Stimulated activated effector memory CD8-positive, alpha-beta T cell treated with anti-CD3 and anti-CD28 coated beads, Interleukin-12 subunit alpha, Interleukin-12 subunit beta, amount 100 ng/mL, for 72 hours (primary cell): ENCODE measurements at regions not wholly inside any gene's neighbourhood (a gene's known extent, or its start where the extent isn't known, plus 50 kb on each side); places are given as distances from the start of the nearest gene placed in this dataset.

ENCODE experiments used
- ATAC-seq: fragments of 150-1000 bp; cut with Tn5 transposase; 2 replicates; pipeline ENCODE4 v1.10.0; 2021
- DNase-seq, 2 donors: peaks; one replicate each; pipeline ENCODE4 v3.0.0; 2021 to 2022; ENCODE audit warnings: low spot score in 2 of 2
- H3K27ac Mint-ChIP-seq: one replicate; pipeline ENCODE4 v1.8.0; 2022; ENCODE audit warnings: mild to moderate bottlenecking, mixed read lengths
- H3K36me3 Mint-ChIP-seq: one replicate; pipeline ENCODE4 v1.8.0; 2022; ENCODE audit warnings: mild to moderate bottlenecking, mixed read lengths
- H3K4me1 Mint-ChIP-seq: one replicate; pipeline ENCODE4 v1.8.0; 2022; ENCODE audit warnings: mixed read lengths
- H3K4me3 Mint-ChIP-seq: one replicate; pipeline ENCODE4 v1.8.0; 2022; ENCODE audit warnings: mild to moderate bottlenecking, mixed read lengths
- H3K9me3 Mint-ChIP-seq: one replicate; pipeline ENCODE4 v1.8.0; 2022; ENCODE audit warnings: mixed read lengths

DNA sequence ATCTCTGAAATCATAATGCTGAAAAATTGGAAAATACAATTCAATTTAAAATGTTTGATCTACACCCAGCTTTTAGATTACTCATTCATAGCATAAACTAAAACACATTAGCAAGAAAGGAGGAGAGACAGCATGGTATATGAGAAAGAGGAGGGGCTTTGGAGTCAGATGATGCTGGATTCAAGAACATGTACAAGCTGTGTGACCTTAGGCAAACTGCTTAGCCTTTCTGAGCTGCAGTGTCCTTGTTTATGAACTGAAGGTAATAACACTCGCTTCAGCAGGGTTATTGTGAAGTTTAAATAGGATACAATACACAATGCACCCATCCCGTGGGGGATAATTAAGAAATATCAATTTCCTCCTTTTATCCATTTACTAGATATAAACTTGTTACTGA is 79.2 kb downstream of the MAP1LC3B2 start:
- H3K4me3 Mint-ChIP-seq, result no peak overlapping the region
- ATAC-seq (no peak), DNase-seq (no peak)
- no peaks in the 10 kb centered on the region for H3K36me3 Mint-ChIP-seq
- H3K9me3 Mint-ChIP-seq, result no peaks in the 10 kb centered on the region
- no peak overlapping the region for H3K27ac Mint-ChIP-seq
- no peaks in the 10 kb centered on the region for H3K4me1 Mint-ChIP-seq

DNA sequence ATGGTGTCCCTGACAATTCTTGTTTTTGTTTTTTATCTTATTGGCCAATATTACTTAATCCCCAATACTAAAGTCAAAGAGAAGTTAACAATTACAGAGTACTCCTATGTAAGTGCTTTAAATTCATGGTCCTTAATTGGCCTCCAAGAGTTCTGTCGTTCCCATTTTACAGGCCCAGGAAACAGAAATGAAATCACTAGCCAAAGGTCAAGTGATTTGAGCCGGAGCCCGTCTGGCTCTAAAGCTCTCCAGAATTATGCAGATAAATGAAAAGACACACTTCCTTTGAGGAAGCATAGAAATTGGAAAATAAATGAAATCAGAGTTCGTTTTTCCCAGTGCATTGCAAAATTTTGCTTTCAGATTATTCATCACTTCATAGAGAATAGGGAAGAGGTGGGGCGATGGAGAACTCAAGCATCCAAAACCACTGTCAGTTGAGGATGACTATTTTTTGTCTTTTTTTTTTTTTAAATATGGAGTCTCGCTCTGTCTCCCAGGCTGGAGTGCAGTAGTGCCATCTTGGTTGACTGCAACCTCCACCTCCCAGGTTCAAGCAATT is 78.5 kb downstream of the MAP1LC3B2 start:
- Mint-ChIP-seq H3K4me3 (no peak overlapping the region), H3K27ac (no peak overlapping the region), H3K36me3 (no peaks in the 10 kb centered on the region), H3K9me3 (no peaks in the 10 kb centered on the region), H3K4me1 (no peaks in the 10 kb centered on the region)
- DNase-seq (no peak), ATAC-seq (no peak)

DNA sequence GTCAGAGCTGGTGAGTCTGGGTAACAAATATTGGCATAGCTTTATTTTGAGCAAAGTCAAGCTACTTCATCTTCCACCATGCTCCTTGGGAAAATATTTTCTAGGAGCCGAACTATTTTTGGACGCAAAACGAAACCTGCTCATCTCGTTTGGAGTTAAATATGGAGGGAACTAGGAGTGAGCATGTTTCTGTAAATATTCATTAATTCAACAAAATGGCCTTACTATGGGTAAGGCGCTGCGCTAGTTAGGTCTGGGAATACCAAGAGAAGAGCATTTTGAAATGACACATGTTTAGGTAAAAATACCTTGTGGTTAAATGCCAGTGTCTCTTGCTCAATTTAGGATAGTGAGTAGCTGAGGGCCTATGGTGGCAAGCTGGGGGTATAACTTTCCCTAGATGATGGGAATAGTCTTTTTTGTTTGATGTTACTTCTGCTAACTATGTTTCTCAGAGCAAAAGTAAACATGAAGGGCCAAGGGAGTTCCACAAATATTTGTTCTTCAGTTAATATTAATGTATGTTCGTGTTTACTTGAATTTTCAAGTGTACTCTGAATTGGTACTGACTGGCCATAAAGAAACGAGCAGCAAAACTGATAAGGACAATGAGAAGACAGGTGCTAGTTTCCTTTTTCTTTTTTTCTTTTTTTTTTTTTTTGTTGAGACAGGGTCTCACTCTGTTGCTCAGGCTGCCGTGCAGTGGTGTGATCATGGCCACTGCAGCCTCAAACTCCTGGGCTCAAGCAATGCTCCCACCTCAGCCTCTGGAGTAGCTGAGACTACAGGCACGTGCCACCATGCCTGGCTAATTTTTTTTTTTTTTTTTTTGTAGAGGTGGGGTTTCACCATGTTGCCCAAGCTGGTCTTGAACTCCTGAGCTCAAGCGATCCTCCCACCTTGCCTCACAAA is 77.7 kb downstream of the MAP1LC3B2 start:
- ATAC-seq (no peak), DNase-seq (no peak)
- no peak overlapping the region for H3K27ac Mint-ChIP-seq
- H3K4me1 Mint-ChIP-seq, result no peaks in the 10 kb centered on the region
- H3K9me3 Mint-ChIP-seq, result no peaks in the 10 kb centered on the region
- no peak overlapping the region for H3K4me3 Mint-ChIP-seq
- H3K36me3 Mint-ChIP-seq, result no peaks in the 10 kb centered on the region

DNA sequence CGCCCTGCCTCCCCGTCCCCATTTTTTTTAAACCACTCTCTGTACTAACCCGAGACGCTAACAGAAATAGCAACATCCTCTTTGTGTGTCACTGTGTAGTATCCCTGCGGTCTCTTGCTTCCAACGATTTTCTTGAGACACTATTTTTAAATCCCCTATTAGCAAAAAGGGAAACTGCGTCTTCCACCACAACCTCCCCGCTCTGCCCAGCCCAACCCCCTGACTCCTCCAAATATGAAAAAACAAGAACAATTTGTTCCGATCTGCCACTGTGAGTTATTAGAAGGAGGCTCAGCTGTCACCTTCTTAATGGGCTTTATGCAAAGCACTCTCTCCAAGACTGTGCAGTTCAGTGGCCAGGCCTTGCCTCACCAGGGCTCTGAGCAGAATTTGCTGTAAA is 76.3 kb downstream of the MAP1LC3B2 start:
- H3K4me3 Mint-ChIP-seq, result no peak overlapping the region
- no peak overlapping the region for H3K27ac Mint-ChIP-seq
- H3K4me1 Mint-ChIP-seq, result no peaks in the 10 kb centered on the region
- no peak for ATAC-seq
- H3K9me3 Mint-ChIP-seq, result no peaks in the 10 kb centered on the region
- H3K36me3 Mint-ChIP-seq, result no peaks in the 10 kb centered on the region
- DNase-seq, result no peak

DNA sequence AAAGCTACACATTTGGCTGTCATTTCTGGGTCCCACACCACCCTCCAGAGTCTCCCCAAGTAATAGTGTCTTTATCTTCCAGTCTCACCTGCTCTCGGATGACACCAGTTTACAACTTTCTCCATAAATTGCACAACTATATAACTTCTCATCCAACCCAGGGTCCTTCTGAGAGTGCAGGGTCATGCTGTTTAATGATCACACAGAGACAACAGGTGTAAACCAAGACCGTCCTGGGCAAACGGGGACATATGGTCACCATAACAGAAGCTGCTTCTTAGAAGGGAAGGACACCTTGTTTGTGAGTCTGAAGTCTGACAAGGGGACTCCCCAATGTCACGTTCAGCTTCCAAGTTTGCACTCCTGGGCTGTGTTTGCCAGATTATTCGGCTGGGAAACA is 74.3 kb downstream of the MAP1LC3B2 start:
- DNase-seq, result no peak
- no peak for ATAC-seq
- no peak overlapping the region for H3K27ac Mint-ChIP-seq
- no peak overlapping the region for H3K4me3 Mint-ChIP-seq
- no peaks in the 10 kb centered on the region for H3K4me1 Mint-ChIP-seq
- no peaks in the 10 kb centered on the region for H3K36me3 Mint-ChIP-seq
- H3K9me3 Mint-ChIP-seq, result no peaks in the 10 kb centered on the region

DNA sequence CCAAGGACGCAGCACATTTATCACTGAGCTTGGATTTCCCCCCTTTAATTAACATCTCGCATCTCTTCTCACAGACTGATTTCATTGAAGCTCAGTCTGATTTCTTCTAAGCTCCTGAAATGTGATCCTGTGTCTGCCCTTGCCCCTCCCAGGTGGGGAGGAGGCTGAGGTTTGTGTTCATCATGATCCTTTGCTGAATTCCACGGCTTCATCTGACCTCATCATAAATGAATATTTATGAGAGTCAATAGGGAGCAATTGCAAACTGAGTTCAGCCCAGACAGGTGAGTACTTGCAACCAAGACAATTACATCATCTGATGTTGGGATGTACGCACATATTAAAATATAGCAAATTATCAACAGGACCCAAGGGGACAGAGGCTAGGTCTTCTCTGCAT is 72.4 kb downstream of the MAP1LC3B2 start:
- Mint-ChIP-seq H3K4me1 (no peaks in the 10 kb centered on the region), H3K36me3 (no peaks in the 10 kb centered on the region), H3K27ac (no peak overlapping the region), H3K9me3 (no peaks in the 10 kb centered on the region), H3K4me3 (no peak overlapping the region)
- ATAC-seq (no peak), DNase-seq (no peak)

DNA sequence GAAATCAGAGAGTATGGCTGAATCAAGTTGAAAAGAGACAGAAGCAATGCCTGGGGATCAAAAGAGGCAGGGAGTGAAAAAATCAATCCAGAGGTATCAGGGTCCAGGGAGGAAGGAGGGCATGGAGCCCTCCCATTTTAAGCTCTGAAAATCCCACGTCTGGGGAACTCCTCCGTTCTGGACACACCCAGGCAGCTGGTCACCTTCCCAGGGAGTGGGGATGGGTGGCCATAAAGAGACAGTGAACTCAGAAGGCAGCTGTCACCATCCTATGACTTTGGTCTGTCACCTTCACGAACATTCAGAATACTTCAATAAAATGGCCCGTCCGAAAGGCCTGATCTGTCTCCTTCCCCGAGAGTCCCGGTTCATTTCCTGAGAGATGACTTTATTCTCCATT is 71.6 kb downstream of the MAP1LC3B2 start:
- ATAC-seq (no peak), DNase-seq (no peak)
- Mint-ChIP-seq H3K36me3 (no peaks in the 10 kb centered on the region), H3K4me1 (no peaks in the 10 kb centered on the region), H3K4me3 (no peak overlapping the region), H3K27ac (no peak overlapping the region), H3K9me3 (no peaks in the 10 kb centered on the region)

DNA sequence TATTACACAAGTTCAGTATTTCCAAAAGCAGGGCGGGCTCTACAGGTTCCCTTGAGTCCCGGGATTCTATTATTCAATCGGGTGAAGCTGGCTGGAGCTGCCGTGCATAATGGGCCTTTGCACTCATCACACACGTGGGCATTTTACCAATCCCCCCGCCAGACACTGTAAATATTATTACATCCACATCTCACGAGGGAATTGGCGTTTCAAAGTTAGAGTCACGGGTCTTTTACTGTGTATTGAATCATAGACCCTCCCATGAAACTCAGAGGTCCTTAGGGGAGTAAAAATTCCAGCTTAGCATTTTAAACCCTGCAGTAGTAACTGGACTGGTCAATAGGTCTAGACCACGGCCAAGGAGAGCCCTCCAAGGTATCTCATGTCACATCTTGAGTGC is 70.3 kb downstream of the MAP1LC3B2 start:
- no peak for ATAC-seq
- DNase-seq, result no peak
- Mint-ChIP-seq H3K36me3 (no peaks in the 10 kb centered on the region), H3K9me3 (no peaks in the 10 kb centered on the region), H3K27ac (no peak overlapping the region), H3K4me1 (no peaks in the 10 kb centered on the region), H3K4me3 (no peak overlapping the region)

DNA sequence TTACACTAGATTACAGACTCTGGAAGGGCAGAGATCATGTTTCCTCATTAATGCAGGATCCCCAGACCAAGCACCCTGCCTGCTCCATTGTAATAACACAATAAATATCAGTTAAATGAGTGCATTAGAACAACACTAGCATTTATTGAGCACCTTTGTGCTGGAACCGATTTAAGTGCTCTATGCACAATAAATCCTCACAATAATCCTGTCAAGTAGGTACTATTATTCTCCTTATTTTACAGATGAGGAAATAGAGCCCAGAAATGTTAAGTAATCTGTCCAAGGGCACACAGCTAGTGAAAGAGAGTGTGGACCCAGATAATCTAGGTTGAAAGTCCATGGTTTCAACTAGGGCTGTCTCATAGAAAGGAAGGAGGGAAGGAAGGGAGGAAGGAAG is 69.8 kb downstream of the MAP1LC3B2 start:
- DNase-seq (no peak), ATAC-seq (no peak)
- H3K4me3 Mint-ChIP-seq, result no peak overlapping the region
- no peak overlapping the region for H3K27ac Mint-ChIP-seq
- H3K9me3 Mint-ChIP-seq, result no peaks in the 10 kb centered on the region
- no peaks in the 10 kb centered on the region for H3K4me1 Mint-ChIP-seq
- no peaks in the 10 kb centered on the region for H3K36me3 Mint-ChIP-seq

DNA sequence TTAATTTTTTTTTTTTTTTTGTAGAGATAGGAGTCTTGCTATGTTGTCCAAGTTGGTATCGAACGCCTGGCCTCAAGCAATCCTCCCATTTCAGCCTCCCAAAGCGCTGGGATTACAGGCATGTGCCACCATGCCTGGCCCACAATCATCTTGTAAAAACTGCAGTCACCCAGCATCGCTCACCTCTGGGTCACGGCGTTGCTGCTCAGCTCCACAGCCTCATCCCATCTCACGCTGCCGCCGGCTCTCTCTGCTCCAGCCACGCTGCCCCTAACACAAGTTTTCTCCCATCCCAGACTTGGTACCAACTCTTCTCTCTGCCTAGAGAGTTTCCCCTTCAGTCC is 69.2 kb downstream of the MAP1LC3B2 start:
- Mint-ChIP-seq H3K27ac (no peak overlapping the region), H3K4me1 (no peaks in the 10 kb centered on the region), H3K9me3 (no peaks in the 10 kb centered on the region), H3K4me3 (no peak overlapping the region), H3K36me3 (no peaks in the 10 kb centered on the region)
- DNase-seq, result no peak
- ATAC-seq, result no peak
